Body of pancreas (tissue), 4 donors: ENCODE measurements at regions not wholly inside any gene's neighbourhood (a gene's known extent, or its start where the extent isn't known, plus 50 kb on each side); places are given as distances from the start of the nearest gene placed in this dataset.

Source experiments
- ATAC-seq: fragments of 150-250 bp; one replicate; pipeline ENCODE4 v1.9.1; 2016
- DNase-seq, 4 donors: peaks; one replicate each; pipeline ENCODE4 v3.0.0-alpha.2; 2019
- H3K27ac ChIP-seq, 4 donors: fragments of 200-600 bp; sonication (generic); 1 replicate in 3 of 4; 2 replicates in 1 of 4; pipeline versions ENCODE4 v1.5.1 to v1.6.1; 2016 to 2019; ENCODE audit warnings: mild to moderate bottlenecking in 1 of 4, mixed read lengths in 1 of 4, moderate library complexity in 1 of 4
- H3K27me3 ChIP-seq, 2 donors: fragments of 200-600 bp; sonication (generic); one replicate each; pipeline ENCODE4 v1.6.0; 2016; ENCODE audit warnings: mild to moderate bottlenecking in 1 of 2
- H3K36me3 ChIP-seq, 2 donors: fragments of 200-600 bp; sonication (generic); replicated peaks in 1 of 2; 2 replicates each; pipeline ENCODE4 v1.5.1; 2016; ENCODE audit warnings: low read depth in 2 of 2; ENCODE audit not compliant: insufficient read depth in 1 of 2
- H3K4me1 ChIP-seq: fragments of 200-600 bp; sonication (generic); one replicate; pipeline ENCODE4 v1.6.0; 2016
- H3K4me3 ChIP-seq, 2 donors: fragments of 200-600 bp; sonication (generic); 1 replicate in 1 of 2; 2 replicates in 1 of 2; pipeline ENCODE4 v1.5.1; 2016 to 2019
- H3K9me3 ChIP-seq, 3 donors: fragments of 200-600 bp; sonication (generic); 1 replicate in 2 of 3; 2 replicates in 1 of 3; pipeline ENCODE4 v1.5.1; 2016
- CTCF ChIP-seq, 7 experiments: fragments of 450-650 bp in 4 of 7; fragments of 200-600 bp in 3 of 7; sonication (generic) in 3 of 7; IDR thresholded peaks; one replicate each; pipeline ENCODE4 v1.5.1; 2016 to 2019; ENCODE audit warnings: antibody characterized with exemption in 7 of 7
- POLR2A ChIP-seq, 3 donors: fragments of 450-650 bp; IDR thresholded peaks; one replicate each; pipeline ENCODE4 v1.6.1; 2016; ENCODE audit warnings: antibody characterized with exemption in 3 of 3, mild to moderate bottlenecking in 2 of 3
- WGBS, 2 donors: methylation state at CpG; one replicate each; pipeline ENCODE4 v1.1.5; 2017; 5-methylcytosine and 5-hydroxymethylcytosine counted together
- intact Hi-C: fragments of 100-400 bp; cut with DNase I; formaldehyde crosslinking; loops from one replicate; pipeline ENCODE4 v1.15.1; 2023

GRCh38 chr3:127520993-127521392 lies 69.5 kb downstream of the TPRA1 start:
- Histone ChIP-seq H3K4me1 (no peaks in the 10 kb centered on the region), H3K9me3 (no peaks in the 10 kb centered on the region), H3K27me3 (peaks cover 0 to 4% of the 10 kb centered on the region in 2 donors), H3K36me3 (no peaks in the 10 kb centered on the region), H3K27ac (no peak overlapping the region), H3K4me3 (no peak overlapping the region)
- 72 to 75% methylated on average over 4 of the region's 4 CpGs for WGBS, 2 donors
- DNase-seq (no peak), ATAC-seq (no peak)
- no peak for TF ChIP-seq CTCF (IDR thresholded peaks at IDR 0.05)
- TF ChIP-seq POLR2A (IDR thresholded peaks at IDR 0.05): no peak
- intact Hi-C loops: no loop called here

- no peaks in the 10 kb centered on the region for H3K27me3 ChIP-seq
- intact Hi-C loops: no loop called here
- ATAC-seq (no peak), DNase-seq (no peak)
- H3K4me3 ChIP-seq: no peak overlapping the region
- H3K27ac ChIP-seq: no peak overlapping the region
- TF ChIP-seq POLR2A (IDR thresholded peaks at IDR 0.05) (no peak), CTCF (IDR thresholded peaks at IDR 0.05) (no peak)
- 62 to 65% methylated on average over 4 of the region's 4 CpGs for WGBS, 2 donors
- H3K9me3 ChIP-seq: no peaks in the 10 kb centered on the region
- H3K36me3 ChIP-seq: no peaks in the 10 kb centered on the region
- H3K4me1 ChIP-seq: no peaks in the 10 kb centered on the region
Measured at GRCh38 chr3:127518456-127519081, 72.0 kb downstream of the TPRA1 start.

- Histone ChIP-seq H3K4me3 (no peak overlapping the region), H3K27ac (no peak overlapping the region), H3K36me3 (no peaks in the 10 kb centered on the region), H3K9me3 (no peaks in the 10 kb centered on the region), H3K27me3 (no peaks in the 10 kb centered on the region), H3K4me1 (no peaks in the 10 kb centered on the region)
- TF ChIP-seq POLR2A (IDR thresholded peaks at IDR 0.05) (no peak), CTCF (IDR thresholded peaks at IDR 0.05) (no peak)
- intact Hi-C loops: no loop called here
- no peak for DNase-seq
- no peak for ATAC-seq
- 62 to 64% methylated on average over 3 of the region's 3 CpGs for WGBS, 2 donors
Measured at GRCh38 chr3:127512256-127512655, 78.3 kb downstream of the TPRA1 start.

GRCh38 chr3:127501177-127501576 lies 89.4 kb downstream of the TPRA1 start:
- TF ChIP-seq CTCF (IDR thresholded peaks at IDR 0.05) (no peak), POLR2A (IDR thresholded peaks at IDR 0.05) (no peak)
- H3K4me1 ChIP-seq: no peaks in the 10 kb centered on the region
- intact Hi-C loops: no loop called here
- H3K36me3 ChIP-seq: no peaks in the 10 kb centered on the region
- H3K4me3 ChIP-seq: no peak overlapping the region
- DNase-seq (no peak), ATAC-seq (no peak)
- H3K9me3 ChIP-seq: no peaks in the 10 kb centered on the region
- no peaks in the 10 kb centered on the region for H3K27me3 ChIP-seq
- no peak overlapping the region for H3K27ac ChIP-seq
- WGBS, 2 donors: 74 to 86% methylated on average over 1 of the region's 1 CpG

GRCh38 chr3:127497676-127498075 lies 92.9 kb downstream of the TPRA1 start:
- Histone ChIP-seq H3K36me3 (no peaks in the 10 kb centered on the region), H3K27me3 (no peaks in the 10 kb centered on the region), H3K4me1 (no peaks in the 10 kb centered on the region), H3K4me3 (no peak overlapping the region), H3K9me3 (no peaks in the 10 kb centered on the region), H3K27ac (no peak overlapping the region)
- intact Hi-C loops: no loop called here
- TF ChIP-seq POLR2A (IDR thresholded peaks at IDR 0.05) (no peak), CTCF (IDR thresholded peaks at IDR 0.05) (no peak)
- DNase-seq (no peak), ATAC-seq (no peak)
- whole genome bisulfite sequencing, 2 donors: 50 to 86% methylated on average over 1 to 2 of the region's 2 CpGs
